ENCODE measurements at regions not wholly inside any gene's neighbourhood (a gene's known extent, or its start where the extent isn't known, plus 50 kb on each side); places are given as distances from the start of the nearest gene placed in this dataset.
"Not testable (repeated sequence)": the region's sequence is repeated elsewhere in the genome, so short reads cannot be mapped to it uniquely, and the experiment has no call there.

- DNase-seq (ENCODE audit: low read depth, low spot score): peak; percentile 65
- H3K4me3 ChIP-seq (ENCODE audit: low read depth, low read length): no peak overlapping the region
- TF ChIP-seq, protein P1, sequence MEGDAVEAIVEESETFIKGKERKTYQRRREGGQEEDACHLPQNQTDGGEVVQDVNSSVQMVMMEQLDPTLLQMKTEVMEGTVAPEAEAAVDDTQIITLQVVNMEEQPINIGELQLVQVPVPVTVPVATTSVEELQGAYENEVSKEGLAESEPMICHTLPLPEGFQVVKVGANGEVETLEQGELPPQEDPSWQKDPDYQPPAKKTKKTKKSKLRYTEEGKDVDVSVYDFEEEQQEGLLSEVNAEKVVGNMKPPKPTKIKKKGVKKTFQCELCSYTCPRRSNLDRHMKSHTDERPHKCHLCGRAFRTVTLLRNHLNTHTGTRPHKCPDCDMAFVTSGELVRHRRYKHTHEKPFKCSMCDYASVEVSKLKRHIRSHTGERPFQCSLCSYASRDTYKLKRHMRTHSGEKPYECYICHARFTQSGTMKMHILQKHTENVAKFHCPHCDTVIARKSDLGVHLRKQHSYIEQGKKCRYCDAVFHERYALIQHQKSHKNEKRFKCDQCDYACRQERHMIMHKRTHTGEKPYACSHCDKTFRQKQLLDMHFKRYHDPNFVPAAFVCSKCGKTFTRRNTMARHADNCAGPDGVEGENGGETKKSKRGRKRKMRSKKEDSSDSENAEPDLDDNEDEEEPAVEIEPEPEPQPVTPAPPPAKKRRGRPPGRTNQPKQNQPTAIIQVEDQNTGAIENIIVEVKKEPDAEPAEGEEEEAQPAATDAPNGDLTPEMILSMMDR (IDR thresholded peaks at IDR 0.05; ENCODE audit: low read depth, low read length): peak; percentile 60
- in situ Hi-C loops (cut with HindIII; ENCODE audit: low sequenced_read_pairs): no loop called here
These were observed 68.8 kb upstream of the RGS1 start for GRCh38 chr1:192506741-192507155.

DNA sequence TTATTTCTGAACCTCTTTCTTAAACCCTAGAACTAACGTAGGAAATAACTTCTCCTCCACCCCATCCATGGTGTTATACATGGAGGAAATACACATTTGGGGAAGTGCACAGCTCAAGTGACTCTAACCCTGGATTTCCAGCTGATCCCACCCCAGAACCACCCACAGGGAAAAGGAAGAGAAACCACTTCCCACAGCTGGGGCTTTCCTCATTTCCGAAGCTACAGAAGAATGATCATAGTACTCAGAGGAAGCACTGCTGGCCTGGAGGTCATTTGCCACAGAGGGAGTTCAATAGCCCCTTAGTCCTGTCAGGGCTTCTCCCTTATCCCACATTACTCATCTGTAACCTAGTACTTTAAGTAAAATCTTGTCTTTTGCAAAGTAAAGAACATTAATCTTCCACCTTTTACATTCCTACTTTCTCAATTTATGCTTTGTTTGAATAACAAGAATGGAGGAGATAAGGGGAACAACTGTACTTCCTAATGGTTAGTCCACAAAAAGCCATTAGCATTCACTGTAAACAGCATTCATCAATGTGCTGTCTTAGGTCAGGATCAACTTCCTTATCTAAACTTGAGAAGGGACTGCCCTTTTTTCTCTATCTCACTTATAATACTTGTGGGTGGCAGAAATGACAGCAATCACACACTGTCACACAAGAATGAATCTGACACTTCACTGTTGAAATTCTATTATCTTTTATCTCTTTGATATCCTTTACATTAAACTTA lies 63.0 kb upstream of the RGS1 start:
- TF ChIP-seq, protein P1 (IDR thresholded peaks at IDR 0.05; ENCODE audit: low read depth, low read length): no peak
- in situ Hi-C loops (cut with HindIII; ENCODE audit: low sequenced_read_pairs): no loop called here
- no peak overlapping the region for H3K4me3 ChIP-seq (ENCODE audit: low read depth, low read length)
- no peak for DNase-seq (ENCODE audit: low read depth, low spot score)

DNA sequence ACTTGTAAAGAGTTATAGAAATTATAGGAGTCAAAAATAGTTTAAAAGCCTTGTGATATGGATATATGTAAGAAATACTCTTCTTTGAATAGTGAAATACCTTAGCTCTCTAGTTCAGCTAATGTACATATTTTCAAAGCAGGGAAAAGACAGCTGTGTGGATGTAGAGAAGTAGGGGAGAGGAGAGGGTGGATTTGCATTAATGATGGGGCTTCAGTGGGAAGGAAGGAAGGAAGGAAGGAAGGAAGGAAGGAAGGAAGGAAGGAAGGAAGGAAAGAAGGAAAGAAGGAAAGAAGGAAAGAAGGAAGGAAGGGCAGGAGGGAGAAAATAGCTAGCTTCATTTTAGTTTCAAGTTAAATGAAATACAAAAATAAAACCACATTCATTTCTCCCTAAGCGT lies 62.4 kb upstream of the RGS1 start:
- no peak for DNase-seq (ENCODE audit: low read depth, low spot score)
- in situ Hi-C loops (cut with HindIII; ENCODE audit: low sequenced_read_pairs): no loop called here
- TF ChIP-seq, protein P1 (IDR thresholded peaks at IDR 0.05; ENCODE audit: low read depth, low read length): no peak
- no peak overlapping the region for H3K4me3 ChIP-seq (ENCODE audit: low read depth, low read length)

- TF ChIP-seq, protein P1 (IDR thresholded peaks at IDR 0.05; ENCODE audit: low read depth, low read length): no peak
- DNase-seq (ENCODE audit: low read depth, low spot score): no peak
- in situ Hi-C loops (cut with HindIII; ENCODE audit: low sequenced_read_pairs): no loop called here
- H3K4me3 ChIP-seq (ENCODE audit: low read depth, low read length): no peak overlapping the region
These were observed 61.9 kb upstream of the RGS1 start for GRCh38 chr1:192513697-192514096.

DNA sequence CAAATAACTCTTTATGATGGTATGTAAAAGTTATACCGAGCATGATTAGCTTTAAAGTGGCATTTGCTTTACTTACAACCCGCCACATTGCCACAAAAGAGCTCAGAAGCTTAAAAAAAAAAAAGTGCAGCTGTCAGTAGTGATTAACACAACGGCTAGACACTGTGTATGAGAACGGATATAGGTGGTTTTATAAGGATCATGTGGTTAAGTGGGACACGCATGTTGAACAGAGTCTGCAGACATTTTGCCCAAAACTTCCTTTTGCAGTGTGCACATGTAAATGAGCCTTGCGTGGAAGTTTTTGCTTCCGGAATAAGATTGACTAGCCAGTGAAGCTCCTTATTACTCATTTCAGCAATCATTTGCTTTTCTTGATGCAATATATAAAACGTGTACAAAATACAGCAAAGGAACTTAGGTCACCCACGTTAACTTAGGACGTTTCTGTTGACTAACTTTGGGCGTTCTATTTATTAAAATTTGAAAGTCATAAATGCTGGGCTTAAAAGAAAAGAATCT lies 58.7 kb upstream of the RGS1 start:
- TF ChIP-seq, protein P1 (IDR thresholded peaks at IDR 0.05; ENCODE audit: low read depth, low read length): no peak
- DNase-seq (ENCODE audit: low read depth, low spot score): no peak
- in situ Hi-C loops (cut with HindIII; ENCODE audit: low sequenced_read_pairs): no loop called here
- H3K4me3 ChIP-seq (ENCODE audit: low read depth, low read length): no peak overlapping the region

DNA sequence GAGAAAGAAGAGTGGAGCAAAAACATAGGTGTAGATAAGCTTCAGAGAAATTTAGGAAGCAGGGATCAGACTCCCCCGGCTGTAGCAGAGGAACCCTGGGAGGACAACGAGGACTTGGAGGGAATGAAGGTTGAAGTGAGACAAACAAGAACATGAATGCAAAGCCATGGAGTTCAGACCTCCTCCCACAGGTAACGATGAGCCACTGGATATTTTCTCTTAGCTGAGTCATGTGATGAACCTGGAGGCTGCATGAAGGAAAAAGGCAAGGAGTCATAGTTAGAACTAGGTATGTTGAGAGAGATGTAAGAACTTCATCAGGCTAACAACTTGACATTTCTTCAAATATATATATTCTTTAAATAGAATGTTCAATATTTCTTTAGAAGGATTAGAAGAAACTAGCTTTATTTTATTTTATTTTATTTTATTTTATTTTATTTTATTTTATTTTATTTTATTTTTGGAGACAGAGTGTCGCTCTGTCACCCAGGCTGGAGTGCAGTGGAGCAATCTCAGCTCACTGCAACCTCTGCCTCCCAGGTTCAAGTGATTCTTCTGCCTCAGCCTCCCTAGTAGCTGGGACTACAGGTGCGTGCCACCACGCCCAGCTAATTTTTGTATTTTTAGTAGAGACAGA lies 57.7 kb upstream of the RGS1 start:
- DNase-seq (ENCODE audit: low read depth, low spot score); H3K4me3 ChIP-seq (ENCODE audit: low read depth, low read length); in situ Hi-C loops (cut with HindIII; ENCODE audit: low sequenced_read_pairs): not testable (repeated sequence)

- H3K4me3 ChIP-seq (ENCODE audit: low read depth, low read length): no peak overlapping the region
- TF ChIP-seq, protein P1 (IDR thresholded peaks at IDR 0.05; ENCODE audit: low read depth, low read length): no peak
- in situ Hi-C loops (cut with HindIII; ENCODE audit: low sequenced_read_pairs): no loop called here
- DNase-seq (ENCODE audit: low read depth, low spot score): no peak
These were observed 56.9 kb upstream of the RGS1 start for GRCh38 chr1:192518700-192519099.

All from astrocyte of the spinal cord (primary cell).